GM21447 (cell line): ENCODE measurements at regions not wholly inside any gene's neighbourhood (a gene's known extent, or its start where the extent isn't known, plus 50 kb on each side); places are given as distances from the start of the nearest gene placed in this dataset.
"Not testable (repeated sequence)": the region's sequence is repeated elsewhere in the genome, so short reads cannot be mapped to it uniquely, and the experiment has no call there.

ENCODE experiments used
- ATAC-seq: cut with Tn5 transposase; IDR thresholded peaks from one replicate; pipeline ENCODE4 v1.9.1; 2021; ENCODE audit not compliant: unreplicated experiment

- no peak for ATAC-seq
Measured at GRCh38 chr4:31007858-31008257, 287.7 kb downstream of the PCDH7 start.

- ATAC-seq: no peak
Measured at GRCh38 chr4:31009926-31010325, 289.8 kb downstream of the PCDH7 start.

GRCh38 chr4:31015123-31015522 lies 295.0 kb downstream of the PCDH7 start:
- no peak for ATAC-seq

- ATAC-seq: no peak
Measured at GRCh38 chr4:31016322-31017061, 296.3 kb downstream of the PCDH7 start.

- ATAC-seq: no peak
Measured at GRCh38 chr4:31020363-31020762, 300.2 kb downstream of the PCDH7 start.

- no peak for ATAC-seq
Measured at GRCh38 chr4:31021008-31021407, 300.8 kb downstream of the PCDH7 start.

- no peak for ATAC-seq
Measured at GRCh38 chr4:31022702-31023101, 302.5 kb downstream of the PCDH7 start.

GRCh38 chr4:31023109-31023508 lies 302.9 kb downstream of the PCDH7 start:
- ATAC-seq: no peak

GRCh38 chr4:31023742-31024141 lies 303.6 kb downstream of the PCDH7 start:
- ATAC-seq: no peak

GRCh38 chr4:31024781-31025180 lies 304.6 kb downstream of the PCDH7 start:
- not testable (repeated sequence) for ATAC-seq

- ATAC-seq: no peak
Measured at GRCh38 chr4:31026256-31026655, 306.1 kb downstream of the PCDH7 start.

GRCh38 chr4:31034550-31034949 lies 314.4 kb downstream of the PCDH7 start:
- ATAC-seq: no peak

GRCh38 chr4:31035761-31036160 lies 315.6 kb downstream of the PCDH7 start:
- ATAC-seq: no peak

- ATAC-seq: no peak
Measured at GRCh38 chr4:31037703-31038102, 317.5 kb downstream of the PCDH7 start.

- ATAC-seq: no peak
Measured at GRCh38 chr4:31039382-31039781, 319.2 kb downstream of the PCDH7 start.

GRCh38 chr4:31040106-31040505 lies 319.9 kb downstream of the PCDH7 start:
- ATAC-seq: no peak

- ATAC-seq: no peak
Measured at GRCh38 chr4:31041385-31041784, 321.2 kb downstream of the PCDH7 start.

- no peak for ATAC-seq
Measured at GRCh38 chr4:31041853-31042252, 321.7 kb downstream of the PCDH7 start.

- ATAC-seq: no peak
Measured at GRCh38 chr4:31043382-31044062, 323.4 kb downstream of the PCDH7 start.

- no peak for ATAC-seq
Measured at GRCh38 chr4:31045151-31045550, 325.0 kb downstream of the PCDH7 start.

GRCh38 chr4:31045724-31046318 lies 325.7 kb downstream of the PCDH7 start:
- no peak for ATAC-seq

GRCh38 chr4:31051151-31051550 lies 331.0 kb downstream of the PCDH7 start:
- no peak for ATAC-seq
